ENCODE measurements at regions not wholly inside any gene's neighbourhood (a gene's known extent, or its start where the extent isn't known, plus 50 kb on each side); places are given as distances from the start of the nearest gene placed in this dataset.

DNA sequence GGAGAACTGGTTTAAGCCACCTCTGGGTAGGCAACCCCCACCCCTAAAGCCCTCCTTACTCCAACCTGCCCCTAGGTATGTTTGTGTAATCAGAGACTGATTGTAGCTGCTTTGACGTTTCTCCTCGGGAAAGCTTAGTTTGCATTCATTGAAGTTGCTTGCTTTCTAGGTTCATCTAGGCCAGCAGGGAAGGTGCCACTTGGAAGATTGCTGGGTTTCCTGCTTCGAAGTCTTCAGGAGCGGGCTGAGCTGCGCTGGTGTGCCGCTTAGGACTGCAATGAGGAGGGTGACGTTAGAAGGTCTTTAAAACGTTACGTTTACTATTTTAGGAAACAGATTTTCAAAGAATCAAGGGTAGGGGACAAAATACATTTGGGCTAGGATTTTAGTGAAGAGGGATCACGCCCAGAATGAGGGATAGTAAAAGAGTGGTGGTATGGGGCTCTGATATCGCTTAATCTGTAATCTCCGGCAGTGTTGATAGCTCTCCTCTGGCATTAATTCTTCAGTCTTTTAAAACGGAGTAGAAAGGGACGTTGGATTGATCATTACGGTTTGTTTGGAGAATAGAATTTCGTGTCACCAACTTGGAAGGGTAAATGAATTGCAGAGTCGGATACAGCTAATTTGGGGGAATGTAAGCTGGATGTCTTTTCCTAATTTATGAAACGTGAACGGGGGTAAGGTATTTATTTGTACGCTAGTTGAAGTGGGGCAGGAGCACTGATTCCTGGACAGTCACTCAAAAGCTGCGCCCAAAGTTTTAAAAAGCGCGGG is 92.6 kb upstream of the PRDM1 start:
- Histone ChIP-seq H4K20me1 (ENCODE audit: control insufficient read depth, insufficient read depth, low read depth, low read length) (no peaks in the 10 kb centered on the region), H3K9me2 (replicated peaks; ENCODE audit: control insufficient read depth, low read length) (no peaks in the 10 kb centered on the region), H3K4me1 (ENCODE audit: control insufficient read depth, low read length) (peaks cover 14% of the 10 kb centered on the region), H3K27me3 (ENCODE audit: control insufficient read depth, low read length) (peaks cover 24% of the 10 kb centered on the region), H3F3A (ENCODE audit: control insufficient read depth, insufficient read depth) (no peaks in the 10 kb centered on the region), H3K36me3 (ENCODE audit: control insufficient read depth, low read length) (no peaks in the 10 kb centered on the region), H3K4me3 (ENCODE audit: low read length) (no peak overlapping the region), H3K9me3 (ENCODE audit: control insufficient read depth, insufficient read depth, low read length) (peaks cover 8% of the 10 kb centered on the region; the same call in 1 of the 2 replicates), H3K4me2 (ENCODE audit: low read length) (no peak overlapping the region), H3K79me2 (ENCODE audit: control insufficient read depth, low read length) (no peaks in the 10 kb centered on the region), H3K27ac (ENCODE audit: low read depth, low read length) (no peak overlapping the region)
- no peak for TF ChIP-seq EZH2phosphoT487 (IDR thresholded peaks at IDR 0.05; ENCODE audit: borderline replicate concordance, low read length)

DNA sequence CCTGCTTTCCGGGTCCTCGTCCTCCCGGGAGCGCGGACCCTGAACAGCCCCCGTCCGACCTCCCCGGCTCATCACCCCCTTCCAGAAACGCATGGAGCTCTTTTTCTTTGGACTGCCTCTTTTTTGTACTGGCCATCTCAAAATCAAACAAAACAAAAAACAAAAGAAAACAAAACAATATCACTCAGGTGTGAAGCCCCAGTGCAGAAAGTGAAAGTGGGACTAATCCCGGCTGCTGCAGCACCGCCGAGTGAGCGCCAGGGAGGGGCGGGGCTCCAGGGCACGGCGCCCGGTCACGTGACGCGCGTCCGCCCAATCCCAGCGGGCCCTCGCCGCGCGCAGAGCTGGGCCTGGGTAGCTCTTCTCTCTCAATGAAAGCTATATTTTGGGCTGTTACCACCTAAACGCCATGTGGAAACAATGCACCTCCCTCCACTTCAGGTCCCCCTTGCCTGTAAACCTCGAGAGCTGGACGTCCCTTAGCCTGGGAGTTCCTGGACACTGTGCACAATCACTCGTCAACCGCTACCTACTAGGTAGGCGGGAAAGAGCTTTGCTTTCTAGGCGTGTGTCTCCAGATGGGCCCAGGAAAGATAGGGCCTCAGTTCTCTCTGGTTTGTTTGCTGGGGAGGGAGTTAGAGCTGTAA is 93.7 kb upstream of the PRDM1 start:
- Histone ChIP-seq H3K27ac (ENCODE audit: low read depth, low read length) (no peak overlapping the region), H3K79me2 (ENCODE audit: control insufficient read depth, low read length) (no peaks in the 10 kb centered on the region), H3F3A (ENCODE audit: control insufficient read depth, insufficient read depth) (no peaks in the 10 kb centered on the region), H3K27me3 (ENCODE audit: control insufficient read depth, low read length) (peaks cover 24% of the 10 kb centered on the region), H3K4me1 (ENCODE audit: control insufficient read depth, low read length) (peaks cover 14% of the 10 kb centered on the region), H3K9me3 (ENCODE audit: control insufficient read depth, insufficient read depth, low read length) (peaks cover 8% of the 10 kb centered on the region; the same call in 1 of the 2 replicates), H3K4me2 (ENCODE audit: low read length) (peak overlapping the region; percentile 96), H3K36me3 (ENCODE audit: control insufficient read depth, low read length) (no peaks in the 10 kb centered on the region), H3K4me3 (ENCODE audit: low read length) (peak overlapping the region; percentile 90), H3K9me2 (replicated peaks; ENCODE audit: control insufficient read depth, low read length) (no peaks in the 10 kb centered on the region), H4K20me1 (ENCODE audit: control insufficient read depth, insufficient read depth, low read depth, low read length) (no peaks in the 10 kb centered on the region)
- TF ChIP-seq, protein P1, sequence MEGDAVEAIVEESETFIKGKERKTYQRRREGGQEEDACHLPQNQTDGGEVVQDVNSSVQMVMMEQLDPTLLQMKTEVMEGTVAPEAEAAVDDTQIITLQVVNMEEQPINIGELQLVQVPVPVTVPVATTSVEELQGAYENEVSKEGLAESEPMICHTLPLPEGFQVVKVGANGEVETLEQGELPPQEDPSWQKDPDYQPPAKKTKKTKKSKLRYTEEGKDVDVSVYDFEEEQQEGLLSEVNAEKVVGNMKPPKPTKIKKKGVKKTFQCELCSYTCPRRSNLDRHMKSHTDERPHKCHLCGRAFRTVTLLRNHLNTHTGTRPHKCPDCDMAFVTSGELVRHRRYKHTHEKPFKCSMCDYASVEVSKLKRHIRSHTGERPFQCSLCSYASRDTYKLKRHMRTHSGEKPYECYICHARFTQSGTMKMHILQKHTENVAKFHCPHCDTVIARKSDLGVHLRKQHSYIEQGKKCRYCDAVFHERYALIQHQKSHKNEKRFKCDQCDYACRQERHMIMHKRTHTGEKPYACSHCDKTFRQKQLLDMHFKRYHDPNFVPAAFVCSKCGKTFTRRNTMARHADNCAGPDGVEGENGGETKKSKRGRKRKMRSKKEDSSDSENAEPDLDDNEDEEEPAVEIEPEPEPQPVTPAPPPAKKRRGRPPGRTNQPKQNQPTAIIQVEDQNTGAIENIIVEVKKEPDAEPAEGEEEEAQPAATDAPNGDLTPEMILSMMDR (IDR thresholded peaks at IDR 0.05; ENCODE audit: low read depth, low read length, poor library complexity, severe bottlenecking) = no peak
- TF ChIP-seq EZH2phosphoT487 (IDR thresholded peaks at IDR 0.05; ENCODE audit: borderline replicate concordance, low read length) = no peak

DNA sequence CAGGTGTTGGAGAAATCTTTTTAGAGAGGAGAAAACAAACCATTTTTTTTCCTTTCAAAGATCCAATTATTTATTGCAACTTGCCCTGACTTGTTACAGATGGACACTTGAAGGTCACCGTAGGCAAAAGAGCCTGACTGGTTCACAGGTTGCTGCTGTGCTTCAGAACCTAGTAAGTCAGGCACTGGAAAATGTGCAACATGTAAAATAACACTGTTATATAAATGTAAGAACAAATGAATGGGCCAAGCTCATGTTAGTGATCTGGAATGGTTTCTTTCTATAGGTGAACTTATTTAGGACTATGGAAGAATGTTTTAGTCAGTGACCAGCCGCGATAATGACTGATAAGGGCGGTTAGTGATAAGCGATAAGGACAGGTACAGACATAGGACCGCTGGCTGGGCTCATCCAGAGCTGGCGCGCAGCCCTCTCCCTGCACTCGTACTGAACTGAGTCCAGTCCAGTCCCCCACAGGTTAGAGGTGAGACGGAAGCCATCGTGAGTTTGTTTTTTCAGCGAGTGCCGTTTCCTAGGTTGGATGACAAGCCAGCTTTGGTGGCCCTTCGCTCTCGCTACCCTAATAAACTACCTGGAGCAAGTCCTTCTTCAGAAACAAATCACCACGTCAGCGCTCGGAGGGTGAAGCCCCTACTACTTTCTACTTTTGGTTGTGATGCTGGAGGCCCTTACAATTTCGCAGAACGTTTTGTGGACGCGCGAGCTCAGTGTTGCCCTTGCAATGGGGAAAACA is 94.4 kb upstream of the PRDM1 start:
- Histone ChIP-seq H3K4me1 (ENCODE audit: control insufficient read depth, low read length) (peaks cover 14% of the 10 kb centered on the region), H3K27ac (ENCODE audit: low read depth, low read length) (no peak overlapping the region), H3F3A (ENCODE audit: control insufficient read depth, insufficient read depth) (no peaks in the 10 kb centered on the region), H4K20me1 (ENCODE audit: control insufficient read depth, insufficient read depth, low read depth, low read length) (no peaks in the 10 kb centered on the region), H3K79me2 (ENCODE audit: control insufficient read depth, low read length) (no peaks in the 10 kb centered on the region), H3K4me3 (ENCODE audit: low read length) (peak overlapping the region; percentile 90), H3K4me2 (ENCODE audit: low read length) (peak overlapping the region; percentile 96), H3K9me3 (ENCODE audit: control insufficient read depth, insufficient read depth, low read length) (peaks cover 8% of the 10 kb centered on the region; the same call in 1 of the 2 replicates), H3K27me3 (ENCODE audit: control insufficient read depth, low read length) (peaks cover 25% of the 10 kb centered on the region), H3K9me2 (replicated peaks; ENCODE audit: control insufficient read depth, low read length) (no peaks in the 10 kb centered on the region), H3K36me3 (ENCODE audit: control insufficient read depth, low read length) (no peaks in the 10 kb centered on the region)
- TF ChIP-seq, protein P1 (IDR thresholded peaks at IDR 0.05; ENCODE audit: low read depth, low read length, poor library complexity, severe bottlenecking) = no peak
- TF ChIP-seq EZH2phosphoT487 (IDR thresholded peaks at IDR 0.05; ENCODE audit: borderline replicate concordance, low read length) = no peak

Measured in DOHH2 (cell line).